CD4-positive, alpha-beta T cell treated with Interferon alpha-2 for 1 hour (primary cell): ENCODE measurements at regions not wholly inside any gene's neighbourhood (a gene's known extent, or its start where the extent isn't known, plus 50 kb on each side); places are given as distances from the start of the nearest gene placed in this dataset.
"Not testable (repeated sequence)": the region's sequence is repeated elsewhere in the genome, so short reads cannot be mapped to it uniquely, and the experiment has no call there.

Source experiments
- DNase-seq, 2 donors: peaks; one replicate each; pipeline ENCODE4 v3.0.0-alpha.2; 2020 to 2022

- DNase-seq = no peak
Observed at GRCh38 chr20:50329981-50330503, 139.4 kb downstream of the CEBPB start.

GRCh38 chr20:50330504-50331313, 140.1 kb downstream of the CEBPB start:
- DNase-seq = no peak

GRCh38 chr20:50331469-50332363, 141.1 kb downstream of the CEBPB start:
- DNase-seq = no peak

- no peak for DNase-seq
Observed at GRCh38 chr20:50332491-50332980, 141.9 kb downstream of the CEBPB start.

GRCh38 chr20:50333131-50333670, 142.6 kb downstream of the CEBPB start:
- no peak for DNase-seq

- DNase-seq = no peak
Observed at GRCh38 chr20:50333812-50334211, 143.2 kb downstream of the CEBPB start.

GRCh38 chr20:50334512-50334911, 143.9 kb downstream of the CEBPB start:
- DNase-seq = not testable (repeated sequence)

- peak; percentile 19 to 29 for DNase-seq
Observed at GRCh38 chr20:50335105-50335504, 144.5 kb downstream of the CEBPB start.

- no peak for DNase-seq
Observed at GRCh38 chr20:50335866-50336265, 145.2 kb downstream of the CEBPB start.

GRCh38 chr20:50336661-50337060, 146.0 kb downstream of the CEBPB start:
- DNase-seq = no peak

GRCh38 chr20:50337521-50338466, 147.2 kb downstream of the CEBPB start:
- DNase-seq = no peak

GRCh38 chr20:50338479-50339391, 148.1 kb downstream of the CEBPB start:
- peak; percentile 64 to 68 for DNase-seq

GRCh38 chr20:50339466-50339901, 148.9 kb downstream of the CEBPB start:
- no peak for DNase-seq

- no peak for DNase-seq
Observed at GRCh38 chr20:50340541-50340940, 149.9 kb downstream of the CEBPB start.

- no peak for DNase-seq
Observed at GRCh38 chr20:50341050-50341449, 150.4 kb downstream of the CEBPB start.

GRCh38 chr20:50341880-50342637, 151.4 kb downstream of the CEBPB start:
- no peak for DNase-seq

- no peak for DNase-seq
Observed at GRCh38 chr20:50342638-50343102, 152.0 kb downstream of the CEBPB start.

- DNase-seq = no peak
Observed at GRCh38 chr20:50343125-50343489, 152.5 kb downstream of the CEBPB start.

GRCh38 chr20:50343490-50344179, 153.0 kb downstream of the CEBPB start:
- no peak for DNase-seq
